ENCODE measurements at regions not wholly inside any gene's neighbourhood (a gene's known extent, or its start where the extent isn't known, plus 50 kb on each side); places are given as distances from the start of the nearest gene placed in this dataset.

DNA sequence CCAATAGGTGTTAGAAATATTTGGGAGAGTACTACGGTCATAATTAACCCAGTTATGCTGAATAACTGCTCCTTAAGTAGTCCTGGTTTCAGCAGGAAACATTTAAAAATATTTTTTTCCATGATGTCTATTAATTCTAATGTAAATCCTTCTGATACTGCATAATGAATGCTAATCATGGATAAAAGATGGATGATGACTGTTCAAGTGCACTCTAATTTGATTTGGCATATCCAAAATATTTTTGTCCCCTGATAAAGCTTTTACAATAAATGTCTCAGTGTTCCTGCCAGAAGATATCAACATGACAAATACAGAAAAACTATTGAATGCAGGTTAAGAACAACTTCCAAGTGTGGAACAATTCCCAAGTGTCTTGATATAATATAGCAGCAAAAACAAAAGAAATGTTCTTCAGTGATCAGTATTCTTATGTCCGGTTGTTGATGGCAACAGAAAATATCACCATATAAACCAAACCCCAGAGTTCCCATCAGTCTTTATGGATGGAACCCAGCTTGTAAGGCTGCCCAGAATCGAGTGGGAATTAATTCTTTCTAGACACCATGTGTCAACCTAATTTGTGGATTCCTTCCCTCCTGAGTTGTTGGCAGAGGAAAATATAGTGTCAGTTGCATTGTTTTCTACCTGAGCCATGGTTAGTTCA is 205.4 kb upstream of the GK2 start:
- no peak overlapping the region for H3K27ac ChIP-seq
- 52 to 62% (median 52%) methylated on average over 3 of the region's 3 CpGs for WGBS, 3 donors

DNA sequence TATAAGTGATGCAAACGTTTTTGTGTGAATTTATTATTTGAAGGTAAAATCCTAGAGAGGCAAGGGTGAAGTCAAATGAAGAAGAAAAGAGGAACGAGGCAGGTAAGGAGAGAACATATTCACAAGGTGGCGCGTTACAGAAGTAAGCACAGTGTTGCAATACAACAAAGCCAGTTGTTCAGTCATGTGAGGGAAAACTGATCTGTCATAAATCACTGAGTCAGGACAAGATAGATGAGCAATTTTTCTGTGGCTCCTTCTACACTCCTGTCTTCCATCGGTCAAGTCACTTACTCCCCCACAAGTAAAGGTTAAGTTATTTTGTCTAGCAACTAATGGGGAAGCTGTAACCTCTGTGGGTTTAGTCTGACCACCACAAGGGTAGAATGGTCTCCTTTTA is 203.0 kb upstream of the GK2 start:
- WGBS, 3 donors = 69 to 80% (median 70%) methylated on average over 5 of the region's 5 CpGs
- Histone ChIP-seq H3K4me1 (no peaks in the 10 kb centered on the region), H3K9me3 (no peaks in the 10 kb centered on the region), H3K27me3 (ENCODE audit: insufficient read depth in 3 of 3, low read length in 2 of 3) (no peaks in the 10 kb centered on the region), H3K4me3 (no peak overlapping the region), H3K27ac (no peak overlapping the region), H3K36me3 (ENCODE audit: insufficient read depth in 1 of 2, low read depth in 1 of 2) (no peaks in the 10 kb centered on the region)
- intact Hi-C loops (cut with DNase I) = no loop called here
- no peak for DNase-seq
- ATAC-seq = no peak
- TF ChIP-seq CTCF (IDR thresholded peaks at IDR 0.05) = no peak

More for the DNA sequence above, 205.4 kb upstream of the GK2 start:
- no peak overlapping the region for H3K4me3 ChIP-seq
- DNase-seq (no peak), ATAC-seq (no peak)
- no peaks in the 10 kb centered on the region for H3K4me1 ChIP-seq
- H3K9me3 ChIP-seq = no peaks in the 10 kb centered on the region
- no peaks in the 10 kb centered on the region for H3K36me3 ChIP-seq (ENCODE audit: insufficient read depth in 1 of 2, low read depth in 1 of 2)
- no peak for TF ChIP-seq CTCF (IDR thresholded peaks at IDR 0.05)
- H3K27me3 ChIP-seq (ENCODE audit: insufficient read depth in 3 of 3, low read length in 2 of 3) = no peaks in the 10 kb centered on the region
- intact Hi-C loops (cut with DNase I) = no loop called here

DNA sequence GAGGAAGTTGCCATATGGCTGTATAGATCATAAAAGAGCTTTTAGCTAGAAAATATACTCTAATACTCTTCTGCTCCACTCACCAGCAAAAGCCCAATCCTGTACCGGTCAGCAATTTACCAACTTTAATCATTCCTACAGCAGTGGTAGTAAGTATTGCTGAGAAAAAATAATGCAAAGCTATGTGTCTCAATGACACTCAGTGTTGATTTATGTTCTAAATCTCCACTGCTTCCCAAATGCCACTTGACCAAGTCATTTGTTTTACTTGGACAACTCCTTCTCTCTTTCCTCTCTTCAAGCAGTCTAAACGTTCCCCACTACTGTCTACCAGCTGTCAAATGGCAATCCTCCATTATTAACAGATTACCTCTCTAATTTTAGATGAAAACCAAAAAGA is 201.8 kb upstream of the GK2 start:
- no peak for DNase-seq
- no peak for ATAC-seq
- H3K27me3 ChIP-seq (ENCODE audit: insufficient read depth in 3 of 3, low read length in 2 of 3) = no peaks in the 10 kb centered on the region
- H3K36me3 ChIP-seq (ENCODE audit: insufficient read depth in 1 of 2, low read depth in 1 of 2) = no peaks in the 10 kb centered on the region
- H3K4me1 ChIP-seq = no peaks in the 10 kb centered on the region
- WGBS, 3 donors = 39 to 45% (median 44%) methylated on average over 2 of the region's 2 CpGs
- no peak overlapping the region for H3K27ac ChIP-seq
- no peaks in the 10 kb centered on the region for H3K9me3 ChIP-seq
- intact Hi-C loops (cut with DNase I) = no loop called here
- H3K4me3 ChIP-seq = no peak overlapping the region
- TF ChIP-seq CTCF (IDR thresholded peaks at IDR 0.05) = no peak

DNA sequence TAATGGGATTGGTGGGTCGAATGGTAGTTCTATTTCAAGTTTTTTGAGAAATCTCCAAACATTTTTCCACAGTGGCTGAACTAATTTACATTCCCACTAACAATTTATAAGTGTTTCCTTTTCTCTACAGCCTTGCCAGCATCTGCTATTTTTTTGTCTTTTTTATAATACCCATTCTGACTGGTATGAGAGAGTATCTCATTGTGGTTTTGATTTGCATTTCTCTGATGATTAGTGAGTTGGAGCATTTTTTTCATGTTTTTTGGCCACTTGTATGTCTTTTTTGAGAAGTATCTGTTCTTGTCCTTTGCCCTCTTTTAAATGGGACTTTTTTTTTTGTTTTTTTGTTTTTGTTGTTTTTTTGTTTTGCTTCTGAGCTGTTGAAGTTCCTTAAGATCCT is 200.0 kb upstream of the GK2 start:
- DNase-seq (no peak), ATAC-seq (no peak)
- 41 to 58% (median 51%) methylated on average over 1 of the region's 1 CpG for WGBS, 3 donors
- no peak for TF ChIP-seq CTCF (IDR thresholded peaks at IDR 0.05)
- Histone ChIP-seq H3K27ac (no peak overlapping the region), H3K9me3 (no peaks in the 10 kb centered on the region), H3K27me3 (ENCODE audit: insufficient read depth in 3 of 3, low read length in 2 of 3) (no peaks in the 10 kb centered on the region), H3K4me1 (no peaks in the 10 kb centered on the region), H3K36me3 (ENCODE audit: insufficient read depth in 1 of 2, low read depth in 1 of 2) (no peaks in the 10 kb centered on the region), H3K4me3 (no peak overlapping the region)
- intact Hi-C loops (cut with DNase I) = no loop called here

DNA sequence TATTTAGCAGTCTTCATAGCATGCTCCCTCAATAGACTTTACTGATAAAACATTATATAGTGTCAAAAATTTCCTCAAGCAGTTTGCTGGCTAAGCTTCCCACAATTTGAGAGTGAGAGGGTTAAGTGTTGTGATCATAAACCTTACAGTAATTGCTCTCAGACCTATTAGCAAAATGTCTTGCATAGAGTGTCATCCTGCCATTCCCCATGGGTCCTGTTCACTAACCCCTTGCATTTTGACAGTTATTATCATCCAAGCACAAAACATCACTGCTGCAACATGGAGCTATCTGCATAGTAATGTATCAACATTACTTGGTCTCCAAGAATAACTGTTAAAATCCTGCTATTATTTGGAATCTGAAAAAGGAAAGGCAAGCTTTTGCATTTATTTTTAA is 196.1 kb upstream of the GK2 start:
- H3K9me3 ChIP-seq = no peaks in the 10 kb centered on the region
- ATAC-seq (no peak), DNase-seq (no peak)
- H3K4me1 ChIP-seq = no peaks in the 10 kb centered on the region
- no peaks in the 10 kb centered on the region for H3K36me3 ChIP-seq (ENCODE audit: insufficient read depth in 1 of 2, low read depth in 1 of 2)
- no peak overlapping the region for H3K4me3 ChIP-seq
- no peak overlapping the region for H3K27ac ChIP-seq
- no peak for TF ChIP-seq CTCF (IDR thresholded peaks at IDR 0.05)
- H3K27me3 ChIP-seq (ENCODE audit: insufficient read depth in 3 of 3, low read length in 2 of 3) = no peaks in the 10 kb centered on the region
- intact Hi-C loops (cut with DNase I) = no loop called here
